HT1080 (cell line): ENCODE measurements at regions not wholly inside any gene's neighbourhood (a gene's known extent, or its start where the extent isn't known, plus 50 kb on each side); places are given as distances from the start of the nearest gene placed in this dataset.
"Not testable (repeated sequence)": the region's sequence is repeated elsewhere in the genome, so short reads cannot be mapped to it uniquely, and the experiment has no call there.

ENCODE experiments used
- DNase-seq: peaks from one replicate; pipeline ENCODE4 v3.0.0-alpha.2; 2015; ENCODE audit warnings: low read depth

- no peak for DNase-seq
Measured at GRCh38 chr6:139472351-139473015, 98.0 kb upstream of the CITED2 start.

- DNase-seq: no peak
Measured at GRCh38 chr6:139470997-139471396, 96.5 kb upstream of the CITED2 start.

GRCh38 chr6:139468178-139468819 lies 93.9 kb upstream of the CITED2 start:
- no peak for DNase-seq

- DNase-seq: peak; percentile 58
Measured at GRCh38 chr6:139457476-139457875, 83.0 kb upstream of the CITED2 start.

GRCh38 chr6:139452148-139452876 lies 77.9 kb upstream of the CITED2 start:
- DNase-seq: peak; percentile 17

GRCh38 chr6:139449611-139450000 lies 75.2 kb upstream of the CITED2 start:
- DNase-seq: no peak

- no peak for DNase-seq
Measured at GRCh38 chr6:139448998-139449610, 74.7 kb upstream of the CITED2 start.

GRCh38 chr6:139448051-139448649 lies 73.7 kb upstream of the CITED2 start:
- DNase-seq: no peak

GRCh38 chr6:139447656-139447975 lies 73.2 kb upstream of the CITED2 start:
- DNase-seq: no peak

- no peak for DNase-seq
Measured at GRCh38 chr6:139446768-139447655, 72.6 kb upstream of the CITED2 start.

- DNase-seq: no peak
Measured at GRCh38 chr6:139446138-139446715, 71.8 kb upstream of the CITED2 start.

GRCh38 chr6:139444273-139444787 lies 69.9 kb upstream of the CITED2 start:
- DNase-seq: not testable (repeated sequence)

GRCh38 chr6:139443231-139444112 lies 69.0 kb upstream of the CITED2 start:
- DNase-seq: no peak

- DNase-seq: no peak
Measured at GRCh38 chr6:139442188-139442671, 67.8 kb upstream of the CITED2 start.

GRCh38 chr6:139439349-139439748 lies 64.9 kb upstream of the CITED2 start:
- DNase-seq: no peak

GRCh38 chr6:139438775-139439174 lies 64.3 kb upstream of the CITED2 start:
- no peak for DNase-seq

- no peak for DNase-seq
Measured at GRCh38 chr6:139436957-139437348, 62.5 kb upstream of the CITED2 start.

GRCh38 chr6:139436200-139436956 lies 61.9 kb upstream of the CITED2 start:
- DNase-seq: peak; percentile 31
